GM18858 (cell line): ENCODE measurements at regions not wholly inside any gene's neighbourhood (a gene's known extent, or its start where the extent isn't known, plus 50 kb on each side); places are given as distances from the start of the nearest gene placed in this dataset.

Experiments
- ATAC-seq: cut with Tn5 transposase; IDR thresholded peaks from one replicate; pipeline ENCODE4 v1.9.1; 2021; ENCODE audit not compliant: unreplicated experiment

GRCh38 chr3:5427021-5427420 is 239.5 kb downstream of the EDEM1 start:
- no peak for ATAC-seq

DNA sequence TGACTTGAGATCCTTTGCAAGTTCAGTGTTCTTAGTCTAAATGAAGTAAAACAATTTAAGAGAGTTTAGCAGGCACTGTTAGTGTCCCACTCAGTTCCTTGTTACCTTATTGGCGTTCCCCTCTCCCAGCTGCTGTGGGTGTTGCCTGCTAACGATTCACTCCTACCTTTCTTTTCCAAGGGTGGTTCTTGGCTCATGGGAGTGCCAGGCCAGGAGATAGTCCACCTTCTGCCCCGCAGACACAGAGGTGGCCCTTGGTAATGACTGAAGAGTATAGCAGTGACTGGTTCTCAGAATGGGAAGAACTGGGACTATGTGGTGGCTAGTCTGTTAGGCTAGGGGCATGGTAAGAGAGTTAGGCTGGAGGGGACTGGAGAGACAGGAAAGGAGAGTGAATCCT is 240.4 kb downstream of the EDEM1 start:
- no peak for ATAC-seq

GRCh38 chr3:5428607-5429516 is 241.4 kb downstream of the EDEM1 start:
- peak; percentile 90 for ATAC-seq

DNA sequence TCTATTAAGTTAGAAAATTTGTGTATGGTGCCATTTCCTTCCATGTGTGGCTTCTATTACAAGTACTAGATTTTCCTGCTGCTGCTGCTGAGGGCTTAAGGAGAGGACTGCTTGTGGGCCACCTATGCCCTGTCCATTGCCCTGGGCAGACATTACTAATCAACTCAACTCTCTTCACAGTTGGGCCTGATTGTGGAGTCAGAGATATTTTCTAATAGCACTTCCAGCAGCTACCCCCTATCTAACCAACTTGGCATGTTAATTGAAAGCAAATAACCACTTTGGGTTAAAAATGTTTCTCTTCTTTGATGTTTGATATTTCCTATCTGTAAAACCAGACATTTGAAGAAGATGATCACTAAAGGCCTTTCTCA is 242.0 kb downstream of the EDEM1 start:
- no peak for ATAC-seq

- no peak for ATAC-seq
These were observed 243.2 kb downstream of the EDEM1 start for GRCh38 chr3:5430701-5431100.

GRCh38 chr3:5431146-5431545 is 243.6 kb downstream of the EDEM1 start:
- no peak for ATAC-seq

DNA sequence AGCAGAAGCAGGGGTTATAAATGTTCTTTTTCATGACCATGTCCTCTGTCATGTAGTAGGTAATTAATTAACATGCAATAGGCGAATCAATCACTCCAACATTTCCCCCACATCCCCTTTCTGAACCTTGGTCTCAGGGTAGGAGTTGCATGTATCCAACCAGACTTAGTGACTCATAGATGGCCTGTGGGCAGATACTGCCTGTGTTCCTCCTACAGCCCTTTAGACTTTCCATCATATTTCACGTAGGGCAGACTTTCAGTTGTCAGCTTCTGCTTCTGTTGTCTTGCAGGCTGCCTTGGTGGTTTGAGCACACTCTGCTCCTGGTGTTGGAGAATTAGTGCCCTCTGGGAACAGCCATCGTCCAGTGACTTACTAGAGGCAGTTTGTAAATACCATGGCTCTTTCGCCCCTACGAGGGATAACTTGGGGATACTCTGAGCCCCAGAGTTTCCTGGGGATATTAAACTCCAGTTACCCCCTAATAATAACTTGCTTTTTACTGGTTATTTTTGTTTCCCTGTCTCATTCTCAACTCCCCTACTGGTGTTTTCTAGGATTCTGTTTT is 244.4 kb downstream of the EDEM1 start:
- ATAC-seq, result no peak

DNA sequence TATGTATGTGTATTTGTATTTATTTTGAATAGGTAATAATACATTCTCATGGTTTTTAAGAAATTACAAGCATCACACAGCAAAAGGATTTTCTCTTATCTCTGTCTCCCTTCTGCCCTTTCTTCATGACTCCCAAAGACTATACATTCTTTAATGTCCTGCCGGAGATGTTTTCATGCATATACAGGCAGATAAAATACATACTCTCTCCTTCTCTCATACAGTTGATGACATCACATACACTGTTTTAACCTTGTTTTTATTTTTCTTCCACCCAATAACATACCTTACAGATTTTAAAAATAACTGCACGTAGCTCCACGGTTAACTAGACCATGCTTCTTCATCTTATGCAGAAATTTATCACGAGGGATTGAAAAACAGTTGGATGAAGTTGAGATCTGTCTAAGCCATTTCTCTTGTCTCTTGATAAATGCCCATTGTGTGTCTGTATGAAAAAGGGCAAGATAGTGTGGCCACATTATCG is 249.8 kb downstream of the EDEM1 start:
- ATAC-seq, result no peak

GRCh38 chr3:5437783-5438323 is 250.3 kb downstream of the EDEM1 start:
- no peak for ATAC-seq

GRCh38 chr3:5441401-5441800 is 253.9 kb downstream of the EDEM1 start:
- no peak for ATAC-seq

DNA sequence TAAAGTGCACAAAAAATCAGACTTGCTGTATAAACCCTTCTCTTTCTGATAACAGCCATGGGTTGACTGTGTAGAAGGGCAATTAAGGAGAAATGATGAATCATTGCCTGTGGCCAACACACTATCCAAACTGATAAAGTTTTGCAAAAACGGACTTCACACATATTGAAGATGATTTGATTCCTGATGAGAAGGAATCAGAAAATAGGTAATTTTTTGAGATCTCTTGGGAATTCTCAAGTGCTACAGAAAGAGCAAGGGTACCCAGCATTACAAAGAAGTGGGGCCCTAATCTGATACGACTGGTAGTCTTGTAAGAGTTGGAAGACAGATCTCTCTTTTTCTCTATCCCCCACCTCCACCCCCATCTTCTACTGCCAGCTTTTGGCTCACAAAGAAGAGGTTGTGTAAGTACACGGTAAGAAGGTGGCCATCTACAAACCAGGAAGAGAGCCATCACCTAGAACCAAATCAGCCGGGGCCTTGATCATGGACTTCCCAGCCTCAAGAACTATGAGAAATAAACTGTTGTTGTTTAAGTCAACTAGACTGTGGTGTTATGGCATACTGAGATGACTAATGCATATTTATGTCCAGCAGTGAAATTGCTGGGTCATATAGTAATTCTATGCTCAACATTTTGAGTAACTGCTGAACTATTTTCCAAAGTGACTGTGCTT is 254.7 kb downstream of the EDEM1 start:
- ATAC-seq, result no peak

DNA sequence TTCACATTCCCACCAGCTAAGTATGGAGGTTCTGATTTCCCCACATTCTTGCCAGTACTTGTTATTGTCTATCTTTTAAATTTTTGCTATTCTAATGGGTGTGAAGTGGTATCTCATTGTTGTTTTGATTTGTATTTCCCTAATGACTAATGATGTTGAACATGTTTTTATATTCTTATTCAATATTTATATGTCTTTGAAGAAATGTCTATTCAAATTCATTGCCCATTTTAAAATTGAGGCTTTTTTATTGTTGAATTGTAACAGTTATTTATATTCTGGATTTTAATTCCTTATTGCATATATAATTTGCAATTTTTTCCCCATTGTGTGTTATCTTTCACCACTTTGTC is 255.3 kb downstream of the EDEM1 start:
- no peak for ATAC-seq

GRCh38 chr3:5444253-5444652 is 256.7 kb downstream of the EDEM1 start:
- no peak for ATAC-seq

DNA sequence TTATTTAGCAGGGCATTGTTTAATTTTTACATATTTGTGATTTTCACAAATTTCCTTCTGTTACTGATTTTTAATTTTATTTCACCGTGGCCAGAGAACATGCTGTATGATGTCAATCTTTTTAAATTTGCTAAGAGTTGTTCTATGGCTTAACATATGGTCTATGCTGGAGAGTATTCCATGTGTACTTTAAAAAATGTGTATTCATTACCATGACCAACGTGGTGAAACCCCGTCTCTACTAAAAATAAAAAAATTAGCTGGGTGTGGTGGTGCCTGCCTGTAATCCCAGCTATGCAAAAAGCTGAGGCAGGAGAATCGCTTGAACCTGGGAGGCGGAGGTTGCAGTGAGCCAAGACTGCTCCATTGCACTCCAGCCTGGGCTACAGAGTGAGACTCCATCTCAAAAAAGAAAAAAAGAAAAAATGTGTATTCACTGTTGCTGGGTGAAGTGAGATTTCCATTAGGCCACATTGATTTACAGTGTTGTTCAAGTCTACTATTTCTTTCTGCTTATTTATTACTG is 258.2 kb downstream of the EDEM1 start:
- ATAC-seq, result no peak

DNA sequence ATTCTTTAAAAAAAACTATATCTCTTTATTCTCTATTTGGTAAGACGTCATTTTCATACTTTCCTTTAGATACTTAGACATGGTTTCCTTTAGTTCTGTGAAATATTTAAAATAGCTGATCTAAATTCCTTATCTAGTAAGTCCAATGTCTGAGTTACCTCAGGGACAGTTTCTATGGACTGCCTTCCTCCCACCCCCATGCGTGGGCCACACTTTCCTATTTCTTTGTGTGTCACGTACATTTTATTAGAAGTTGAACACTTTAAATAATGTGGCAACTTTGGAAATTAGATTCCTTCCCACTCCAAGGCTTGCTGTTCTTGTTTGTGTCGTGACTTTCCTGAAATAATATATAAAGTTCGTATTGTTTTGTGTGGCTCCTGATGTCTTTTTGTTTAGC is 260.7 kb downstream of the EDEM1 start:
- ATAC-seq, result no peak

- ATAC-seq, result no peak
These were observed 261.3 kb downstream of the EDEM1 start for GRCh38 chr3:5448816-5449215.

GRCh38 chr3:5456199-5456598 is 268.7 kb downstream of the EDEM1 start:
- ATAC-seq, result peak; percentile 82

- no peak for ATAC-seq
These were observed 271.0 kb downstream of the EDEM1 start for GRCh38 chr3:5458526-5458925.

DNA sequence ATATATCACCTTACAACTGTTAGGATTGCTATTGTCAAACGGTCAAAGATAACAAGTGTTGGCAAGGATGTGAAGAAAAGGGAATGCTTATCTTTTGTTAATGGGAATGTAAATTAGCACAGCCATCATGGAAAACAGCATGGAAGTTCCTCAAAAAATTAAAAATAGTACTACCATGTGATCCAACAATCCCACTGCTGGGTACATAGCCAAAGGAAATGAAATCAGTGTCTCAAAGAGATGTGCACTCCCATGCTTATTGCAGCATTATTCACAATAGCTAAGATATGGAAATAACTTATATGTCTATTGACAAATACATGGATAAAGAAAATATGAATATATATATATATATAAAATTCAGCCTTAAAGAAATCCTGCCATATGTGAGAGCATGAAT is 274.6 kb downstream of the EDEM1 start:
- ATAC-seq, result no peak

DNA sequence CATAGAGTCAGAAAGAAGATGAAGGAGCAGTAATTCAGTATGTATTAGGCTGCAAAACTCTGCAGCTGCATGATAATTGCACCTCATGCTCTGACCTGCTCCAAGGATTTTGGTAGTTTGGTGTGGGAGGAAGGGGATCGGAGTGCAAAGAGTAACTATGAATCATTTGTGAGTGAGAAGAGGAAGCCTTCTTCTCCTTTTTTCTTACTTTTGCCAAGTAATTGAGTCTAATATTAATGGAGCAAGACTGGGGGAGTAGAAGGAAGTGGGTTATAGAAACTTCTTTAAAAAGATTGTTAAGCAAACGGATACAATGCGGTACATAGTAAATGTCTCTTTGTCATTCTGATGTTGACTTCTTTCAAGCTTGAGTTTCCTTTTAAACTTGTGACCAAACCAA is 276.5 kb downstream of the EDEM1 start:
- no peak for ATAC-seq

DNA sequence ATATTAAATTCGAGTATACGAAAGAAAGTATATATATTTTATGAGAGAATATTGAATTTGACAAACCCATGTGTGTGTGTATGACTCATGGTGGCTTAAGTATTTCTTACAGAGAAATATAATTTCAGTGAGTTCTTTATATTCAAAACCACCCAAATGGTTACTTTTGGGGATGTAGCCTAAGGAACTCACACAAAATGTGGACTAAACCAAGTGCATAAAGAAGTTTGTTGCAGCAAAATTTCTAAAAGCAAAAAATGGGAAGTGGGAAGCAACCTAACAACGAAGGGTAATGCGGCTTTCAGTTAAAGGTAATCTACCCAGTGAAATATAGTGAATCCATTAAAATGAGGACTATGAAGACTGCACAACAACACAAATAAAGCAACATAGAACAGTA is 277.1 kb downstream of the EDEM1 start:
- no peak for ATAC-seq

GRCh38 chr3:5465183-5465582 is 277.7 kb downstream of the EDEM1 start:
- ATAC-seq, result no peak
